K562 (cell line): ENCODE measurements at regions not wholly inside any gene's neighbourhood (a gene's known extent, or its start where the extent isn't known, plus 50 kb on each side); places are given as distances from the start of the nearest gene placed in this dataset.

ENCODE experiments used
- ARHGAP35 ChIP-seq: fragments of 450-650 bp; IDR thresholded peaks from 2 replicates; pipeline ENCODE4 v1.6.1; 2018; ENCODE audit not compliant: partially characterized antibody
- EZH2 ChIP-seq: IDR thresholded peaks from 2 replicates; pipeline ENCODE4 v1.6.1; 2012; ENCODE audit warnings: low read depth, mild to moderate bottlenecking, inconsistent platforms, low read length, borderline replicate concordance
- MEIS2 ChIP-seq: fragments of 450-650 bp; IDR thresholded peaks from 2 replicates; pipeline ENCODE4 v1.6.1; 2014; ENCODE audit warnings: mild to moderate bottlenecking; ENCODE audit not compliant: partially characterized antibody
- NONO ChIP-seq, 2 experiments: fragments of 200-400 bp in 1 of 2; fragments of 450-650 bp in 1 of 2; formaldehyde crosslinking in 1 of 2; IDR thresholded peaks; 2 replicates each; pipeline ENCODE4 v1.6.1; 2017; ENCODE audit warnings: low read depth in 2 of 2, mild to moderate bottlenecking in 2 of 2, moderate library complexity in 2 of 2, low read length in 1 of 2
- TF ChIP-seq, protein P1 (sequence below), 3 experiments: IDR thresholded peaks in 2 of 3; conservative IDR thresholded peaks in 1 of 3; 2 replicates each; pipeline ENCODE4 v1.5.1; 2011 to 2012; ENCODE audit warnings: low read length in 3 of 3, mild to moderate bottlenecking in 3 of 3, control low read depth in 2 of 3, improper control_type of control experiment in 1 of 3, inconsistent platforms in 1 of 3, low read depth in 1 of 3, mixed read lengths in 1 of 3, moderate library complexity in 1 of 3; ENCODE audit not compliant: insufficient read depth in 2 of 3
- TF ChIP-seq, protein P2 (sequence below): sonication (generic); formaldehyde crosslinking; IDR thresholded peaks from 2 replicates; pipeline ENCODE4 v1.5.0; 2020; ENCODE audit warnings: missing genetic modification reagents
- TF ChIP-seq, protein P3 (sequence below): fragments of 450-650 bp; IDR thresholded peaks from 2 replicates; pipeline ENCODE4 v1.6.1; 2018; ENCODE audit not compliant: partially characterized antibody
- TF ChIP-seq, protein P4 (sequence below): IDR thresholded peaks from 2 replicates; pipeline ENCODE4 v1.6.1; 2016; ENCODE audit warnings: missing genetic modification characterization, missing compliant biosample characterization

DNA sequence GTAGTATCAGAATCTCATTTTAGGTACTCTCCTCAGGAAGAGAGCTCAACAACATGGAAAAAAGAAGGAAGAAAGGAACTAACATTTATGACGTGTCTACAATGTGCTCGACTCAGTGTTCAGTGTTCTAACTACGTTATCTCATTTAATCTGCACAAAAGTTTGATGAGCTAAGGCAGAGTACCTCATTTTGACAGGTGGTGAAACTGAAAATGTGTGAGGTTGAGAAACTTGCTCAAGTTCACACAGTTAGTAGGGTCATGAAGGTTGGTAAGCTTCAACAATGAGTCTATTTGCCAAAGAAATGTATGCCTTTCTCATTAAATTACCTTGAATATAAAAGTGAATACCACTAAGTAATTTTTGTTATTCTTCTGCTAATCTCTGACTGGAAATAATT, 165.1 kb downstream of the CAAP1 start:
- TF ChIP-seq MEIS2 (no peak), NONO (IDR thresholded peaks at IDR 0.05; ENCODE audit: low read depth in 2 of 2, low read length in 1 of 2) (no peak), ARHGAP35 (no peak), EZH2 (no peak)
- TF ChIP-seq, protein P1, sequence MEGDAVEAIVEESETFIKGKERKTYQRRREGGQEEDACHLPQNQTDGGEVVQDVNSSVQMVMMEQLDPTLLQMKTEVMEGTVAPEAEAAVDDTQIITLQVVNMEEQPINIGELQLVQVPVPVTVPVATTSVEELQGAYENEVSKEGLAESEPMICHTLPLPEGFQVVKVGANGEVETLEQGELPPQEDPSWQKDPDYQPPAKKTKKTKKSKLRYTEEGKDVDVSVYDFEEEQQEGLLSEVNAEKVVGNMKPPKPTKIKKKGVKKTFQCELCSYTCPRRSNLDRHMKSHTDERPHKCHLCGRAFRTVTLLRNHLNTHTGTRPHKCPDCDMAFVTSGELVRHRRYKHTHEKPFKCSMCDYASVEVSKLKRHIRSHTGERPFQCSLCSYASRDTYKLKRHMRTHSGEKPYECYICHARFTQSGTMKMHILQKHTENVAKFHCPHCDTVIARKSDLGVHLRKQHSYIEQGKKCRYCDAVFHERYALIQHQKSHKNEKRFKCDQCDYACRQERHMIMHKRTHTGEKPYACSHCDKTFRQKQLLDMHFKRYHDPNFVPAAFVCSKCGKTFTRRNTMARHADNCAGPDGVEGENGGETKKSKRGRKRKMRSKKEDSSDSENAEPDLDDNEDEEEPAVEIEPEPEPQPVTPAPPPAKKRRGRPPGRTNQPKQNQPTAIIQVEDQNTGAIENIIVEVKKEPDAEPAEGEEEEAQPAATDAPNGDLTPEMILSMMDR (IDR thresholded peaks at IDR 0.05 in 2 of 3, conservative IDR thresholded peaks at IDR 0.05 in 1 of 3; ENCODE audit: insufficient read depth in 2 of 3, low read depth in 1 of 3, low read length in 3 of 3): no peak
- TF ChIP-seq, protein P2, sequence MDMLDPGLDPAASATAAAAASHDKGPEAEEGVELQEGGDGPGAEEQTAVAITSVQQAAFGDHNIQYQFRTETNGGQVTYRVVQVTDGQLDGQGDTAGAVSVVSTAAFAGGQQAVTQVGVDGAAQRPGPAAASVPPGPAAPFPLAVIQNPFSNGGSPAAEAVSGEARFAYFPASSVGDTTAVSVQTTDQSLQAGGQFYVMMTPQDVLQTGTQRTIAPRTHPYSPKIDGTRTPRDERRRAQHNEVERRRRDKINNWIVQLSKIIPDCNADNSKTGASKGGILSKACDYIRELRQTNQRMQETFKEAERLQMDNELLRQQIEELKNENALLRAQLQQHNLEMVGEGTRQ: no peak
- TF ChIP-seq, protein P3, sequence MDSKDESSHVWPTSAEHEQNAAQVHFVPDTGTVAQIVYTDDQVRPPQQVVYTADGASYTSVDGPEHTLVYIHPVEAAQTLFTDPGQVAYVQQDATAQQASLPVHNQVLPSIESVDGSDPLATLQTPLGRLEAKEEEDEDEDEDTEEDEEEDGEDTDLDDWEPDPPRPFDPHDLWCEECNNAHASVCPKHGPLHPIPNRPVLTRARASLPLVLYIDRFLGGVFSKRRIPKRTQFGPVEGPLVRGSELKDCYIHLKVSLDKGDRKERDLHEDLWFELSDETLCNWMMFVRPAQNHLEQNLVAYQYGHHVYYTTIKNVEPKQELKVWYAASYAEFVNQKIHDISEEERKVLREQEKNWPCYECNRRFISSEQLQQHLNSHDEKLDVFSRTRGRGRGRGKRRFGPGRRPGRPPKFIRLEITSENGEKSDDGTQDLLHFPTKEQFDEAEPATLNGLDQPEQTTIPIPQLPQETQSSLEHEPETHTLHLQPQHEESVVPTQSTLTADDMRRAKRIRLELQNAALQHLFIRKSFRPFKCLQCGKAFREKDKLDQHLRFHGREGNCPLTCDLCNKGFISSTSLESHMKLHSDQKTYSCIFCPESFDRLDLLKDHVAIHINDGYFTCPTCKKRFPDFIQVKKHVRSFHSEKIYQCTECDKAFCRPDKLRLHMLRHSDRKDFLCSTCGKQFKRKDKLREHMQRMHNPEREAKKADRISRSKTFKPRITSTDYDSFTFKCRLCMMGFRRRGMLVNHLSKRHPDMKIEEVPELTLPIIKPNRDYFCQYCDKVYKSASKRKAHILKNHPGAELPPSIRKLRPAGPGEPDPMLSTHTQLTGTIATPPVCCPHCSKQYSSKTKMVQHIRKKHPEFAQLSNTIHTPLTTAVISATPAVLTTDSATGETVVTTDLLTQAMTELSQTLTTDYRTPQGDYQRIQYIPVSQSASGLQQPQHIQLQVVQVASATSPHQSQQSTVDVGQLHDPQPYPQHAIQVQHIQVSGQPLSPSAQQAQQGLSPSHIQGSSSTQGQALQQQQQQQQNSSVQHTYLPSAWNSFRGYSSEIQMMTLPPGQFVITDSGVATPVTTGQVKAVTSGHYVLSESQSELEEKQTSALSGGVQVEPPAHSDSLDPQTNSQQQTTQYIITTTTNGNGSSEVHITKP: no peak
- TF ChIP-seq, protein P4, sequence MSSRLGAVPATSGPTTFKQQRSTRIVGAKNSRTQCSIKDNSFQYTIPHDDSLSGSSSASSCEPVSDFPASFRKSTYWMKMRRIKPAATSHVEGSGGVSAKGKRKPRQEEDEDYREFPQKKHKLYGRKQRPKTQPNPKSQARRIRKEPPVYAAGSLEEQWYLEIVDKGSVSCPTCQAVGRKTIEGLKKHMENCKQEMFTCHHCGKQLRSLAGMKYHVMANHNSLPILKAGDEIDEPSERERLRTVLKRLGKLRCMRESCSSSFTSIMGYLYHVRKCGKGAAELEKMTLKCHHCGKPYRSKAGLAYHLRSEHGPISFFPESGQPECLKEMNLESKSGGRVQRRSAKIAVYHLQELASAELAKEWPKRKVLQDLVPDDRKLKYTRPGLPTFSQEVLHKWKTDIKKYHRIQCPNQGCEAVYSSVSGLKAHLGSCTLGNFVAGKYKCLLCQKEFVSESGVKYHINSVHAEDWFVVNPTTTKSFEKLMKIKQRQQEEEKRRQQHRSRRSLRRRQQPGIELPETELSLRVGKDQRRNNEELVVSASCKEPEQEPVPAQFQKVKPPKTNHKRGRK: no peak
